IPS-20b (cell line): ENCODE measurements at regions not wholly inside any gene's neighbourhood (a gene's known extent, or its start where the extent isn't known, plus 50 kb on each side); places are given as distances from the start of the nearest gene placed in this dataset.

ENCODE experiments used
- H3K27ac ChIP-seq: one replicate; pipeline ENCODE4 v1.5.1; 2013; ENCODE audit warnings: low read length
- H3K27me3 ChIP-seq: 2 replicates; pipeline ENCODE4 v1.6.1; 2013; ENCODE audit warnings: mild to moderate bottlenecking, low read length, inconsistent platforms; ENCODE audit not compliant: insufficient read depth
- H3K36me3 ChIP-seq: 2 replicates; pipeline ENCODE4 v1.6.1; 2013; ENCODE audit warnings: low read depth, mild to moderate bottlenecking, inconsistent platforms, low read length, moderate library complexity; ENCODE audit not compliant: insufficient read depth
- H3K4me1 ChIP-seq: 2 replicates; pipeline ENCODE4 v1.6.1; 2013; ENCODE audit warnings: mild to moderate bottlenecking, control low read depth, inconsistent platforms, low read length, moderate library complexity; ENCODE audit not compliant: insufficient read depth
- H3K4me3 ChIP-seq: 2 replicates; pipeline ENCODE4 v1.5.1; 2013; ENCODE audit warnings: mild to moderate bottlenecking, low read length, inconsistent platforms
- H3K9ac ChIP-seq: 2 replicates; pipeline ENCODE4 v1.6.1; 2013; ENCODE audit warnings: low read depth, mild to moderate bottlenecking, inconsistent platforms, low read length, moderate library complexity
- H3K9me3 ChIP-seq: 2 replicates; pipeline ENCODE4 v1.6.1; 2013; ENCODE audit warnings: mild to moderate bottlenecking, low read depth, low read length, inconsistent platforms; ENCODE audit not compliant: insufficient read depth

GRCh38 chr10:113441220-113441619 lies 111.6 kb upstream of the HABP2 start:
- Histone ChIP-seq H3K27me3 (no peaks in the 10 kb centered on the region), H3K36me3 (no peaks in the 10 kb centered on the region)

GRCh38 chr10:113441686-113442270 lies 111.1 kb upstream of the HABP2 start:
- no peaks in the 10 kb centered on the region for H3K27me3 ChIP-seq

More at GRCh38 chr10:113441220-113441619, 111.6 kb upstream of the HABP2 start:
- no peak overlapping the region for H3K4me3 ChIP-seq
- no peak overlapping the region for H3K9ac ChIP-seq
- no peak overlapping the region for H3K27ac ChIP-seq
- no peaks in the 10 kb centered on the region for H3K4me1 ChIP-seq
- H3K9me3 ChIP-seq = no peaks in the 10 kb centered on the region

GRCh38 chr10:113442336-113442735 lies 110.5 kb upstream of the HABP2 start:
- no peaks in the 10 kb centered on the region for H3K36me3 ChIP-seq
- H3K9ac ChIP-seq = no peak overlapping the region
- H3K4me1 ChIP-seq = no peaks in the 10 kb centered on the region
- H3K4me3 ChIP-seq = no peak overlapping the region
- no peaks in the 10 kb centered on the region for H3K27me3 ChIP-seq
- no peaks in the 10 kb centered on the region for H3K9me3 ChIP-seq
- H3K27ac ChIP-seq = no peak overlapping the region

More at GRCh38 chr10:113441686-113442270, 111.1 kb upstream of the HABP2 start:
- Histone ChIP-seq H3K4me3 (no peak overlapping the region), H3K36me3 (no peaks in the 10 kb centered on the region), H3K4me1 (no peaks in the 10 kb centered on the region), H3K9me3 (no peaks in the 10 kb centered on the region), H3K9ac (no peak overlapping the region), H3K27ac (no peak overlapping the region)

- Histone ChIP-seq H3K4me1 (no peaks in the 10 kb centered on the region), H3K27ac (no peak overlapping the region), H3K36me3 (no peaks in the 10 kb centered on the region), H3K9ac (no peak overlapping the region), H3K9me3 (no peaks in the 10 kb centered on the region), H3K4me3 (no peak overlapping the region), H3K27me3 (no peaks in the 10 kb centered on the region)
Observed at GRCh38 chr10:113443141-113443925, 109.5 kb upstream of the HABP2 start.

- no peak overlapping the region for H3K9ac ChIP-seq
- H3K27me3 ChIP-seq = no peaks in the 10 kb centered on the region
- H3K27ac ChIP-seq = no peak overlapping the region
- no peaks in the 10 kb centered on the region for H3K4me1 ChIP-seq
- H3K9me3 ChIP-seq = no peaks in the 10 kb centered on the region
- H3K36me3 ChIP-seq = no peaks in the 10 kb centered on the region
- no peak overlapping the region for H3K4me3 ChIP-seq
Observed at GRCh38 chr10:113444766-113445365, 108.0 kb upstream of the HABP2 start.

- Histone ChIP-seq H3K9ac (no peak overlapping the region), H3K9me3 (no peaks in the 10 kb centered on the region), H3K4me3 (no peak overlapping the region), H3K27me3 (no peaks in the 10 kb centered on the region), H3K4me1 (no peaks in the 10 kb centered on the region), H3K36me3 (no peaks in the 10 kb centered on the region), H3K27ac (no peak overlapping the region)
Observed at GRCh38 chr10:113445736-113446135, 107.1 kb upstream of the HABP2 start.

GRCh38 chr10:113446739-113447138 lies 106.1 kb upstream of the HABP2 start:
- Histone ChIP-seq H3K36me3 (no peaks in the 10 kb centered on the region), H3K27ac (no peak overlapping the region), H3K4me1 (no peaks in the 10 kb centered on the region), H3K9me3 (no peaks in the 10 kb centered on the region), H3K4me3 (no peak overlapping the region), H3K9ac (no peak overlapping the region), H3K27me3 (no peaks in the 10 kb centered on the region)

- H3K27ac ChIP-seq = no peak overlapping the region
- no peaks in the 10 kb centered on the region for H3K36me3 ChIP-seq
- no peaks in the 10 kb centered on the region for H3K4me1 ChIP-seq
- H3K9me3 ChIP-seq = no peaks in the 10 kb centered on the region
- no peak overlapping the region for H3K4me3 ChIP-seq
- no peaks in the 10 kb centered on the region for H3K27me3 ChIP-seq
- no peak overlapping the region for H3K9ac ChIP-seq
Observed at GRCh38 chr10:113447278-113447677, 105.6 kb upstream of the HABP2 start.

GRCh38 chr10:113449006-113449695 lies 103.7 kb upstream of the HABP2 start:
- no peak overlapping the region for H3K9ac ChIP-seq
- no peaks in the 10 kb centered on the region for H3K36me3 ChIP-seq
- no peak overlapping the region for H3K27ac ChIP-seq
- H3K27me3 ChIP-seq = no peaks in the 10 kb centered on the region
- no peaks in the 10 kb centered on the region for H3K4me1 ChIP-seq
- H3K4me3 ChIP-seq = no peak overlapping the region
- H3K9me3 ChIP-seq = no peaks in the 10 kb centered on the region

- H3K4me3 ChIP-seq = no peak overlapping the region
- H3K9ac ChIP-seq = no peak overlapping the region
- no peaks in the 10 kb centered on the region for H3K4me1 ChIP-seq
- no peaks in the 10 kb centered on the region for H3K9me3 ChIP-seq
- H3K36me3 ChIP-seq = no peaks in the 10 kb centered on the region
- no peak overlapping the region for H3K27ac ChIP-seq
- no peaks in the 10 kb centered on the region for H3K27me3 ChIP-seq
Observed at GRCh38 chr10:113450046-113450804, 102.6 kb upstream of the HABP2 start.

- no peak overlapping the region for H3K9ac ChIP-seq
- H3K4me3 ChIP-seq = no peak overlapping the region
- H3K9me3 ChIP-seq = no peaks in the 10 kb centered on the region
- no peak overlapping the region for H3K27ac ChIP-seq
- no peaks in the 10 kb centered on the region for H3K27me3 ChIP-seq
- H3K36me3 ChIP-seq = no peaks in the 10 kb centered on the region
- no peaks in the 10 kb centered on the region for H3K4me1 ChIP-seq
Observed at GRCh38 chr10:113450906-113451305, 101.9 kb upstream of the HABP2 start.
